A549 (cell line): ENCODE measurements at regions not wholly inside any gene's neighbourhood (a gene's known extent, or its start where the extent isn't known, plus 50 kb on each side); places are given as distances from the start of the nearest gene placed in this dataset.

Source experiments
- CTCF ChIP-seq: fragments of >200 bp; sonication (Bioruptor Twin); formaldehyde crosslinking; IDR thresholded peaks from 3 replicates; pipeline ENCODE4 v1.5.1; 2016
- EP300 ChIP-seq, 2 experiments: fragments of >200 bp; sonication (Bioruptor Twin); formaldehyde crosslinking; IDR thresholded peaks; 2 replicates in 1 of 2; 3 replicates in 1 of 2; pipeline ENCODE4 v1.6.1; 2016 to 2017
- FOSL2 ChIP-seq, 2 experiments: fragments of 450-650 bp in 1 of 2; fragments of >200 bp in 1 of 2; sonication (Bioruptor Twin) in 1 of 2; formaldehyde crosslinking; IDR thresholded peaks; 2 replicates each; pipeline versions ENCODE4 v1.5.0 to v1.6.1; 2016 to 2020; ENCODE audit warnings: mild to moderate bottlenecking in 1 of 2, moderate library complexity in 1 of 2
- JUN ChIP-seq, 2 experiments: fragments of >200 bp; sonication (Bioruptor Twin); formaldehyde crosslinking; IDR thresholded peaks; 2 replicates in 1 of 2; 3 replicates in 1 of 2; pipeline ENCODE4 v1.6.1; 2016 to 2017
- NR3C1 ChIP-seq: fragments of >200 bp; sonication (Bioruptor Twin); formaldehyde crosslinking; IDR thresholded peaks from 3 replicates; pipeline ENCODE4 v1.6.1; 2017
- POLR2A ChIP-seq: IDR thresholded peaks from 2 replicates; pipeline ENCODE4 v1.6.1; 2012; ENCODE audit warnings: mild to moderate bottlenecking, low read length
- RAD21 ChIP-seq, 2 experiments: fragments of >200 bp in 1 of 2; sonication (Bioruptor Twin) in 1 of 2; formaldehyde crosslinking in 1 of 2; IDR thresholded peaks in 1 of 2; conservative IDR thresholded peaks in 1 of 2; 2 replicates in 1 of 2; 3 replicates in 1 of 2; pipeline ENCODE4 v1.6.1; 2012 to 2018; ENCODE audit warnings: inconsistent platforms in 1 of 2
- REST ChIP-seq: fragments of 200-600 bp; sonication (generic); IDR thresholded peaks from 2 replicates; pipeline ENCODE4 v1.6.1; 2016; ENCODE audit warnings: antibody characterized with exemption, mild to moderate bottlenecking, moderate library complexity
- RFX5 ChIP-seq: fragments of 450-650 bp; IDR thresholded peaks from 2 replicates; pipeline ENCODE4 v1.7.1; 2014; ENCODE audit warnings: antibody characterized with exemption, mild to moderate bottlenecking, moderate library complexity
- ZSCAN20 ChIP-seq: fragments of 250-450 bp; sonication (Bioruptor Pico); IDR thresholded peaks from 2 replicates; pipeline ENCODE4 v1.8.0; 2022; ENCODE audit warnings: mild to moderate bottlenecking, moderate library complexity

GRCh38 chr2:19575641-19576040, 217.2 kb upstream of the OSR1 start:
- TF ChIP-seq RFX5 (no peak), CTCF (no peak), EP300 (IDR thresholded peaks at IDR 0.05) (no peak), POLR2A (no peak), NR3C1 (no peak), RAD21 (conservative IDR thresholded peaks at IDR 0.05 in 1 of 2, IDR thresholded peaks at IDR 0.05 in 1 of 2) (no peak), ZSCAN20 (CRISPR knock-in tag) (no peak), REST (no peak), FOSL2 (IDR thresholded peaks at IDR 0.05) (no peak), FOSL2 (CRISPR knock-in tag; IDR thresholded peaks at IDR 0.05) (no peak), JUN (IDR thresholded peaks at IDR 0.05) (no peak)
